ENCODE measurements at regions not wholly inside any gene's neighbourhood (a gene's known extent, or its start where the extent isn't known, plus 50 kb on each side); places are given as distances from the start of the nearest gene placed in this dataset.

- TF ChIP-seq POLR2A (IDR thresholded peaks at IDR 0.05) (no peak), CTCF (IDR thresholded peaks at IDR 0.05) (no peak)
These were observed 259.4 kb downstream of the PPP1R3A start for GRCh38 chr7:113659416-113659815.
